Activated CD4-positive, alpha-beta T cell treated with anti-CD3 and anti-CD28 coated beads for 36 hours (primary cell): ENCODE measurements at regions not wholly inside any gene's neighbourhood (a gene's known extent, or its start where the extent isn't known, plus 50 kb on each side); places are given as distances from the start of the nearest gene placed in this dataset.

Source experiments
- ATAC-seq: fragments of 200-7000 bp; cut with Tn5 transposase; one replicate; pipeline ENCODE4 v1.10.0; 2021; ENCODE audit warnings: mild to moderate bottlenecking, moderate library complexity
- CTCF ChIA-PET: fragments of 350-600 bp; sonication (Branson Sonifier 250); formaldehyde crosslinking; loops from one replicate; lab custom pipeline; 2021; ENCODE audit warnings: antibody characterized with exemption; lab: Charles Lee
- POLR2A ChIA-PET: fragments of 350-600 bp; sonication (Branson Sonifier 250); formaldehyde crosslinking; loops from one replicate; lab custom pipeline; 2021; ENCODE audit warnings: antibody characterized with exemption, inconsistent platforms; lab: Charles Lee
- DNase-seq: peaks from one replicate; pipeline ENCODE4 v3.0.0-alpha.2; 2020
- H3K27ac Mint-ChIP-seq: one replicate; pipeline ENCODE4 v1.8.0; 2021; ENCODE audit warnings: mixed read lengths
- H3K27me3 Mint-ChIP-seq: one replicate; pipeline ENCODE4 v1.8.0; 2021; ENCODE audit warnings: mixed read lengths
- H3K36me3 Mint-ChIP-seq: one replicate; pipeline ENCODE4 v1.8.0; 2021; ENCODE audit warnings: low read depth, mixed read lengths
- H3K4me1 Mint-ChIP-seq: one replicate; pipeline ENCODE4 v1.8.0; 2021; ENCODE audit warnings: mixed read lengths
- H3K4me3 Mint-ChIP-seq: one replicate; pipeline ENCODE4 v1.8.0; 2021; ENCODE audit warnings: mild to moderate bottlenecking, moderate library complexity, mixed read lengths
- H3K9me3 Mint-ChIP-seq: one replicate; pipeline ENCODE4 v1.8.0; 2021; ENCODE audit warnings: low read depth, mixed read lengths
- intact Hi-C, 2 experiments: fragments of 100-400 bp; cut with DNase I in 1 of 2; cut with micrococcal nuclease in 1 of 2; formaldehyde crosslinking; loops; one replicate each; pipeline versions ENCODE4 v1.14.2 to v1.15.1; 2022 to 2024; cut with DNase I, micrococcal nuclease

DNA sequence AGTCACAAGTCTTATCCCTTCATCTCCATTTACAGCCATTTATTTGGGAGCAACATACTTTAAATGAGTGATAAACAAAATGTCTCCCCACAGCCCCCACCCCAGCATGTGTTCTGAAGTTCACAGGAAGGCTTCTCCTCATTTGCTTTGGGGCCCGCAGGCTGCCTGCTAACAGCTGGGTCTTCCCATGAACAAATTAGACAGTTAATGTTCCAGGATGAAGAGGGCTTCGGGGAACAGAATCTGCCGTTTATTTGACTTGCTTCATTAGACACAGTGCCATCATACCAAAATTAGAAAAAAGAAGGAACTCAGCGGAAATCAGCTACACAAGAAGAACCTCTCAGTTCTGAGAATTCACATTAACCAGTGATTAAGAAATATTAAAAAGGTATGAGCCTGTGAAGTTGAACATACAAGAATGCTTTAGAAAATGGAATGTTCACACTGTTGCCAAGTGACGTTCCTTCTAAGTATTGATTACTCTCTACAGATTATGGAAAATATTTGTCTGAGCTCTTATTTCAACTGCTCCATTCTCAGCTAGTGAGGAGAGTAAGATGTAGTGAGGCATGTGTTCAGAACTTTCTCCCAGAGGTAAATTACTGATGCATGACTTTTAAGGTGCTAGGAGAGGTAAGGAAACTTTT, 107.5 kb upstream of the THBS1 start:
- no peak overlapping the region for H3K27ac Mint-ChIP-seq
- ATAC-seq (no peak), DNase-seq (no peak)
- no peak overlapping the region for H3K4me3 Mint-ChIP-seq
- no peaks in the 10 kb centered on the region for H3K4me1 Mint-ChIP-seq
- POLR2A ChIA-PET = no interaction called here
- no peaks in the 10 kb centered on the region for H3K9me3 Mint-ChIP-seq
- no peaks in the 10 kb centered on the region for H3K36me3 Mint-ChIP-seq
- peaks cover 3% of the 10 kb centered on the region for H3K27me3 Mint-ChIP-seq
- intact Hi-C loops = no loop called here
- CTCF ChIA-PET = no interaction called here

DNA sequence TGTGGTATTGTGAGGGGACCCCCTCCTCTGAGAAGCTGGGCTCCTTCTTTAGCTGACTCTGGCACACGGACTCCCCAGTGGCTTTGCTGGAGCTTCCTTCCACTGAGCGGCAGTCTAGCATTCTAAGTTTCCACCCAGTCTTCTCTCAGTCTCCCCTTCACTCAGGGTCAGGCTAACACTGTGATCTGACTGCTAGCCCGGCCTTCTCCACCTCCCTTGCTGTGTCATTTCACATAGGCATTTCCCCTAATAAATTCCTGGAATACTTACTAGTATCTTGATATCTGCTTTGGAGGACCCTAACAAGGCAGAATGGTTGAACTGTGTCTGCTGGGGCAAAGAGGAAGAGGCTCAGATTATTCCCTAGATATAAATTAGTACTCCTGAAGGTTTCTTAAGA, 106.2 kb upstream of the THBS1 start:
- H3K36me3 Mint-ChIP-seq = no peaks in the 10 kb centered on the region
- POLR2A ChIA-PET = no interaction called here
- peaks cover 4% of the 10 kb centered on the region for H3K27me3 Mint-ChIP-seq
- H3K4me3 Mint-ChIP-seq = no peak overlapping the region
- DNase-seq (no peak), ATAC-seq (no peak)
- CTCF ChIA-PET = no interaction called here
- H3K4me1 Mint-ChIP-seq = no peaks in the 10 kb centered on the region
- no peak overlapping the region for H3K27ac Mint-ChIP-seq
- intact Hi-C loops = no loop called here
- H3K9me3 Mint-ChIP-seq = no peaks in the 10 kb centered on the region

DNA sequence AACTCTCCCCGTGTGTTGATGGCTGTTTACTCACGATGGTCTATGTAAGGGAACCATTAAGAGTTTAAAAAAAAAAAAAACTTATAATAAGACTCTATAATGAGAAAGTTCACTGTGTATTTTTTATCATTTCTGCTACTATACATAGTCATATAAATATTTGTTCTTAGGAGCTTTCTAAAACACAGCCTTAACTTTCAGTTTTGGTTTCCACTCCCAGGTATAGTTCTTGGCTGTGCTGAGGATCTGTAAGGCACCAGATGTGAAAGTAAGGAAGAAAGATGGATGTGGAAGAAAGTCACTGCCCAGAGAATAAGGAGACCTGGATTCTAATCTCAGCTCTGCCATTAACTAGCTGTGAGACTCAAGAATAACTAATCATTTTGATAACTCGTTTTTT, 101.9 kb upstream of the THBS1 start:
- Mint-ChIP-seq H3K27me3 (peaks cover 8% of the 10 kb centered on the region), H3K36me3 (no peaks in the 10 kb centered on the region), H3K4me3 (no peak overlapping the region), H3K27ac (no peak overlapping the region), H3K4me1 (no peaks in the 10 kb centered on the region), H3K9me3 (no peaks in the 10 kb centered on the region)
- POLR2A ChIA-PET = no interaction called here
- CTCF ChIA-PET = no interaction called here
- intact Hi-C loops = no loop called here
- ATAC-seq = no peak
- no peak for DNase-seq

DNA sequence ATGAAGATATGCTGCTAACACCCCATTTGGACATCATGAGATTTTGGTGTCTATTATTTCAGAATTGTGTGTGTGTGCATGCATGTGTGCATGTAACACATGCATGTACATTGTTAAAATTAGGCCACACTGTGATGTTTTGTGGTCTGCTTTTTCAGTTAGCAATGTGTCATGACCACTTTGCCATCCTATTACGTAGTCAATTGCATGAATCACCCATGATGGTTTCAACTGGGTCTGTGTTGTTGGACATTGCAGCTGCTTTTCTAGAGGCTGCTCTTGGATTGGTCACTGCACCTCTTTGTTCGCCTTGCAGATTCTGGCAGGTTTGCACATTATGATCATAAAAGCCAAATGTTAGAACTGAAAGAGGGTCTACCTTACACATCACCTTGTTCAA, 101.0 kb upstream of the THBS1 start:
- DNase-seq (no peak), ATAC-seq (no peak)
- no peaks in the 10 kb centered on the region for H3K36me3 Mint-ChIP-seq
- H3K4me1 Mint-ChIP-seq = no peaks in the 10 kb centered on the region
- no peak overlapping the region for H3K27ac Mint-ChIP-seq
- H3K9me3 Mint-ChIP-seq = no peaks in the 10 kb centered on the region
- ChIA-PET POLR2A (no interaction called here), CTCF (no interaction called here)
- intact Hi-C loops = loop anchor here in 1 of 2 experiments (5.0 kb wide), 1 partner anchor 262 kb away; no protein-coding TSS in a partner anchor
- H3K27me3 Mint-ChIP-seq = peaks cover 8% of the 10 kb centered on the region
- no peak overlapping the region for H3K4me3 Mint-ChIP-seq

DNA sequence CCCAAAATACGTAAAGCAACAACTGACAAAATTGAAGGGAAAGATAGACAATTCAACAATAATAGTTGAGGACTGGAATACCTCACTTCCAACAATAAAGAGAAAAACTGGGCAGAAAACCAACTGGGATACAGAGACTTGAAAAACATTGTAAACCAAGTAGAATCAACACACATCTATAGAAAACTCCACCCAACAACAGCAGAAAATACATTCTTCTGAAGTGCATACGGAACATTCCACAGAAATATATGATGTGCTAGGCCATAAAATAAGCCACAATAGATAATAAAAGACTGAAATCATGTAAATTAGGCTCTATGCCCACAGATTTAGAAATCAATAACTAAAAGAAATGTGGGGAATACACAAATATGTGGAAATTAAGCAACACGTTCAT, 98.4 kb upstream of the THBS1 start:
- ATAC-seq = no peak
- H3K4me3 Mint-ChIP-seq = no peak overlapping the region
- H3K27me3 Mint-ChIP-seq = peaks cover 8% of the 10 kb centered on the region
- H3K4me1 Mint-ChIP-seq = no peaks in the 10 kb centered on the region
- no peak for DNase-seq
- CTCF ChIA-PET = no interaction called here
- intact Hi-C loops = loop anchor here in 1 of 2 experiments (5.0 kb wide), 1 partner anchor 260 kb away; no protein-coding TSS in a partner anchor
- POLR2A ChIA-PET = no interaction called here
- H3K27ac Mint-ChIP-seq = no peak overlapping the region
- H3K9me3 Mint-ChIP-seq = no peaks in the 10 kb centered on the region
- no peaks in the 10 kb centered on the region for H3K36me3 Mint-ChIP-seq

DNA sequence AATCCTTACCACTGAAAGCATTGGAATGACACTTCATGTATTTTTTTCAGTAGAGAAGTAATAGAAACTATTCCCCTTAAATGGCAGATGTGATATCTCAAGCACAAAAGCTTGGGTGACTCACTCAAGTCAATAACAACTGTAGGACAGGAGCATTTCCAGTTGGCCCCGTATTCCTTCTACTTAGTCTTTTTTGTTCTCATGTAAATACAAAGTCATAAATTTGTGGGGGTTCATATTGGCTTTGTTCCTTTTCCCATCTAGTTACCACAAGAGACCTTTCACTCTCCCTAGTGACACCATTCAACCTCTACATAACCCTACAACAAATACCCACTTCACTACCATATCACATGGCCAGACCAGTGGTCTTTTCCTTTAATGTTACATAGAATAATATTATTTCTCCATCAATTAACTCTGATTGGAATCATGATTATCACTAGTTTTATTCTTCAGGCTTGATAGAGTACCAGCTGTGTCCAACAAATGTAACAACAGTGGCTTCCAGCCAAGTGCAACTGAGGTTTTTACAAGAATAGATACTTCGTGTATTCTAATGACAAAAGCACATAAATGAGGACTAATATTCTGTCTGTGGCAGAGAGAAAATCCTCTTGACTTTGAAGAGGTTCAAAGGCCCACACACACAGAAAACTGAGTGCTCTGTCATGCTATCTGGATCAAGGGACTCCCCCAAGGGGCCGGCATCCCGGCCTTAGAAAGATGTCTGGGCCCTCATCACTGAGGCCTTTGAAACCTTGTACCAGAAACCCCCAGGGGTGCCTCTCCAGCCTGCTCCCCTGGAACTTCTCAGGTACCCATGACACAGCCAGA, 94.0 kb upstream of the THBS1 start:
- Mint-ChIP-seq H3K36me3 (no peaks in the 10 kb centered on the region), H3K9me3 (no peaks in the 10 kb centered on the region), H3K4me3 (no peak overlapping the region), H3K27me3 (peaks cover 2% of the 10 kb centered on the region), H3K27ac (no peak overlapping the region), H3K4me1 (no peaks in the 10 kb centered on the region)
- ChIA-PET CTCF (no interaction called here), POLR2A (no interaction called here)
- DNase-seq (no peak), ATAC-seq (no peak)
- intact Hi-C loops = no loop called here

DNA sequence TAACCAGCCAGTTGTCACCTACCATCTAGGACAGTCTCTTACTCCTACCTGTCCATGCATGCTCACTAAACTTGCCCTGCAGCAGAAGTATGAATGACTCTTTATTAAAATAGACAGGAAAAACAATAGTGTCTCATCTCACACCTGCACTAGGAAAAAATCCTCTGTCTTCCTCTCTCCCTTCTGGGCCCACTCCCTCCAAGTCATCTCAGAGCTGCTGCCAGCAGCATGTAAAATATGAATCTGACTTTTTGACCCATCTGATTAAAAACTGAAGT, 93.5 kb upstream of the THBS1 start:
- Mint-ChIP-seq H3K9me3 (no peaks in the 10 kb centered on the region), H3K27me3 (peaks cover 2% of the 10 kb centered on the region), H3K4me3 (no peak overlapping the region), H3K36me3 (no peaks in the 10 kb centered on the region), H3K4me1 (no peaks in the 10 kb centered on the region), H3K27ac (no peak overlapping the region)
- DNase-seq (no peak), ATAC-seq (no peak)
- ChIA-PET CTCF (no interaction called here), POLR2A (no interaction called here)
- intact Hi-C loops = no loop called here

DNA sequence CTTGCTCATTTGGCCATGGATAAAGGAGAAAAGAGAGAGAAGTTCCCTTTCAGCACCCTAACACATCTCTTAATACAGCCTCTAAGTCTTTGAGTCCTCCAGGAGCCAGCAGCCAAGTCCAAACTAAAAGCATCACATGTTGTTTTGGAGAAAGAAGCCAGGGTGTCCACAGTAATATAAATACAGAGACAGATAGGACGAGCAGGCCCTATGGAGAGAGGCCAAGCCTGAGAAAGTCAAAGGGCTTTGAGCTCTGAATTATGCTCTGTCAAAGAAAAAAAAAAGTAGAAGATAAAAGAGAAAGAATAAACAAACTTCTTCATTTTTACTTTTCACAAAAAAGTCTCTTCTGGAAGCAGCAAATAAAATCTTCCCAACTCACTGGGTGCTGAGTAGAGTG, 92.4 kb upstream of the THBS1 start:
- POLR2A ChIA-PET = no interaction called here

DNA sequence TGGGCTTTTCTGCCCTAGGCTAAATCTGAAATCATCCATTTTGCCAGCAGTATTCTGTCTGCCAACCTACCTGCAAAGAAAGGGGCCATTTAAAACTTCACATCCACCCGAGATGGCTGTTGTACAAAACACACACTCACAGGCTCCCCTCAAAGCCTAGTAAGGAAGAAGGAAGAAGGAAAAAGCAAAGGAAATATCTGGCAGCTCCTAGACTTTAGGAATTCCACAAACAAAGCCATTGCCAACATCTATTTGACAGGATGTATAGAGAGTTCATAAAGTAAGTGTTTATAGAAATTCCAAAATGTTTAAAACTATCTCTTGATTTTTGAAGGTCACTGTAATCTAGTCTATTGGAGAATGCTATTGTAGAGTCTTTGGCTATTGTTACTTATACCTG, 91.9 kb upstream of the THBS1 start:
- DNase-seq (no peak), ATAC-seq (no peak)
- intact Hi-C loops = no loop called here
- H3K27me3 Mint-ChIP-seq = peaks cover 2% of the 10 kb centered on the region
- H3K27ac Mint-ChIP-seq = no peak overlapping the region
- ChIA-PET CTCF (no interaction called here), POLR2A (no interaction called here)
- H3K36me3 Mint-ChIP-seq = no peaks in the 10 kb centered on the region
- H3K9me3 Mint-ChIP-seq = no peaks in the 10 kb centered on the region
- no peaks in the 10 kb centered on the region for H3K4me1 Mint-ChIP-seq
- no peak overlapping the region for H3K4me3 Mint-ChIP-seq

More for the DNA sequence above, 92.4 kb upstream of the THBS1 start:
- no peak for DNase-seq
- no peak overlapping the region for H3K27ac Mint-ChIP-seq
- H3K4me3 Mint-ChIP-seq = no peak overlapping the region
- H3K27me3 Mint-ChIP-seq = peaks cover 2% of the 10 kb centered on the region
- H3K9me3 Mint-ChIP-seq = no peaks in the 10 kb centered on the region
- no peaks in the 10 kb centered on the region for H3K36me3 Mint-ChIP-seq
- ATAC-seq = no peak
- CTCF ChIA-PET = no interaction called here
- intact Hi-C loops = no loop called here
- no peaks in the 10 kb centered on the region for H3K4me1 Mint-ChIP-seq

DNA sequence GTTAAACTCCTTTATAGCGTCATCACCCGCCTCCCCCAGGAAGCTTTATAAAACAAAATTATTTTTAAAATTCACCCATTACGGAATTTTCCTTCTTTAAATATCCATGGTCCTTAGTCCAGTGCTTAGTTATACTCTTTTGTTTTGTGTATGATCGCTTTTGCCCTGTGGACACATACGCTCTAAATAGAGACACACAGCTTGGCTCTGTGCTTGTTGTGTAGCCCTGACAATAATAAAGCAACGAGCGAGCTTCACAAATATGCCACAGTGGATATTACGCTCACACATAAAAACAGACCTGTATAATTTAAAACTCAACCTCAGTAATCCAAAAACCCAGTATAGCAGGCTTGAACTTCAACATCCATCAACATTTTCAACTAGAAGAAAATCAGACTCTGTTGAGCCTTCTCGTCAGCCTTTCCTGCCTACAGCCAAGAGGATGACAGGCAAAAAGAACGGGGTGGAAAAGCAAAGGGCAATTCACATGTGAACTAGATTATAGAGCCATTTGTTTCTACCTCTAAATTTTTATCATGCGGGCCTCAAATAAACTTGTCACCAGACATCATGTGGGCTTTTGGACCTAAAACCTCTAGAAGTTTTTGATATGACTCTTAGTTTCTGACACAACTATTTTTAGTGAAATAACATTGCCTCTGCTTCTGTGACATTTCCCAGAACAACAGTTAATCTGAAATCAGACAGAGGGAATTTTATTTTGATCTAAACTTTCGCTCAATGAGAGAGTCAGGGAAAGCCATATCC, 89.6 kb upstream of the THBS1 start:
- Mint-ChIP-seq H3K4me3 (no peak overlapping the region), H3K27me3 (peaks cover 6% of the 10 kb centered on the region), H3K27ac (no peak overlapping the region), H3K36me3 (no peaks in the 10 kb centered on the region), H3K4me1 (no peaks in the 10 kb centered on the region), H3K9me3 (no peaks in the 10 kb centered on the region)
- no peak for DNase-seq
- ATAC-seq = no peak
- POLR2A ChIA-PET = no interaction called here
- intact Hi-C loops = no loop called here
- CTCF ChIA-PET = no interaction called here

DNA sequence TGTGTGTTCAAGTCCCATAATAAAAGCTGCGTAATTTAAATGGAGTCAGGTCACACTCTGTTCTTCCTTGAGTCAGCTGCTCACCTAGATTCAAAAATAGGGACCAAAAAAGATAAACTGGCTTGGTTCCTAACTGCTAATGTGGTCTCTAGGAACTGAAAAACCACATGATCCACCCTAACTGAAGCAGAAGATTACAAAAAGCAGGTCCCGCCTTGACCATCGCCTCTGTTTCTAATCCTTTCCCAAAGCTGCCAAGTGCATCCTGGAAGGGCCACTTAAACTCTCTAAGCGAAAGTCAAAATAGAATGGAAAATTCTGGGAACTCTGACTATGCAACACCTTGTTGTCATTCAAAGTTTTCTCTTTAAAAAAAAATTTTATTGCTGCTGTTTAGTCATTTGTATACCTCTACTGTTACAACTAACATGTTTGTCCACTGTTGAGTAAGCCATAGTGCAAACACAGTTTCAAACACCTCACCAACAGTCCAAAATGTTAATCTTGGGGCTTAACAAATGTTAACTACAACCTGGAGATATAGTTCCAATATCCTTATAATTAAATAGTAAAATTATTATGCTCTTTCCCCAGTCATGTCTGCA, 88.9 kb upstream of the THBS1 start:
- CTCF ChIA-PET = no interaction called here
- DNase-seq = no peak

More for the DNA sequence above, 88.9 kb upstream of the THBS1 start:
- no peak overlapping the region for H3K4me3 Mint-ChIP-seq
- peaks cover 6% of the 10 kb centered on the region for H3K27me3 Mint-ChIP-seq
- no peaks in the 10 kb centered on the region for H3K4me1 Mint-ChIP-seq
- no peak overlapping the region for H3K27ac Mint-ChIP-seq
- H3K36me3 Mint-ChIP-seq = no peaks in the 10 kb centered on the region
- POLR2A ChIA-PET = no interaction called here
- no peaks in the 10 kb centered on the region for H3K9me3 Mint-ChIP-seq
- intact Hi-C loops = no loop called here
- ATAC-seq = no peak
